GM19328 (cell line): ENCODE measurements at regions not wholly inside any gene's neighbourhood (a gene's known extent, or its start where the extent isn't known, plus 50 kb on each side); places are given as distances from the start of the nearest gene placed in this dataset.
A peak's percentile ranks its signal among the peaks of the same experiment; 100 is the strongest.

Source experiments
- ATAC-seq: cut with Tn5 transposase; IDR thresholded peaks from one replicate; pipeline ENCODE4 v1.9.1; 2021; ENCODE audit warnings: mild to moderate bottlenecking, moderate library complexity; ENCODE audit not compliant: unreplicated experiment

GRCh38 chr13:33891196-33891742 is 73.3 kb downstream of the RFC3 start:
- ATAC-seq = no peak

- ATAC-seq = no peak
Observed at GRCh38 chr13:33893559-33893958, 75.6 kb downstream of the RFC3 start.

- ATAC-seq = no peak
Observed at GRCh38 chr13:33904431-33904830, 86.5 kb downstream of the RFC3 start.

- ATAC-seq = no peak
Observed at GRCh38 chr13:33908116-33908515, 90.2 kb downstream of the RFC3 start.

DNA sequence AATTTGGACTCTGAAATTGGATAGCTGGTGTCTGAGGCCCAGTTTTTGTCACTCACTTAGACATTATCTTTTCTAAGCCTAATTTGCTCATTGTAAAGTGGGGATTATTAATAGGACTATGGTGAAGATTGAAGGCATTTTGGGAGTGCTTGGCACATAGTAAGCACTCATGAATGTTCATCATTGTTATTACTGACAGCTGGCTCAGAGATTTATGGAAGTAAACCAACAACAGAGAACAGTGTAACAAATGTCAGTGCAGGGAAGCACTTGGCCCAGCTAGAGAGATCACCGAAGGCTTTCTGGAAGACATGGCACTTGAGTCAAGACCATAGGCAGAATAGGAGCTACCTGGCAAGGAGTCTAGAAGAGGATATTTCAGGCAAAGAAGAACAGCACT is 92.3 kb downstream of the RFC3 start:
- ATAC-seq = no peak

GRCh38 chr13:33911521-33911920 is 93.6 kb downstream of the RFC3 start:
- no peak for ATAC-seq

DNA sequence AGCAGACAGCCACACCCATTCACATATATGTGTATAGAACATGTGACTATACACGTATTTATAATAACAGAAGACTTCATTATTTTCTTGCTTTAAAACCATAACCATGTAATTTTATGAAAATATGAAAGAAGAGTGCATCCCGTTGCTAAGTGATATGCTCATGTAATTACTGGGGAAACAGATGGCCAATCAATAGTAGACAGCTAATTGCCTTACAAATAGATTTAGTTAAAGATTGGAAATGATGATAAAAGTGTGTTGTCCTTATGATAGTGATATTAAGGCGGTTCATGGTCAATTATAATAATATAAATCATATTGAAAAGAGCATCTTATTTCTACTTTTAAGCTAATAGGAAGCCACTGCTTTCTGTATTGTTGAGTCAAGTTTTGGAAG is 95.9 kb downstream of the RFC3 start:
- no peak for ATAC-seq

- ATAC-seq = no peak
Observed at GRCh38 chr13:33917190-33917589, 99.2 kb downstream of the RFC3 start.

GRCh38 chr13:33918199-33918932 is 100.4 kb downstream of the RFC3 start:
- ATAC-seq = no peak

DNA sequence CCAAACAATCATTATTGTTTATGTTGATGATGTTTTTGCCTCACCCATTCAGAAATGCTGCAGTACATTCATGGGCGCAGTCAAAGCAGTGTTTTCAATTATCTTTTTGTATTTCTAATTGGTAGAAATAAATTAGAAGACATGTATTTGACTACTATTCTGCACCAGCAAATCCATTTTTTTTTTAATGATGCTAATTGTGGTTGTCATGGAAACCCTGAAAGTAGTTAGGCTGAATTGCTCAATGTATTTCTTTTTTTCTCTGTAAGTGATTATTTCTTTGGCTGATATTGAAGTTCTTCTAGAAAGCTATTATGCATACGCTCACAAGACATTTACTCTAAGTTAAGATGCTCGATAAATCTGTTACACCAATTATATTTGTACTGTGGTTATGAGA is 101.2 kb downstream of the RFC3 start:
- no peak for ATAC-seq

- ATAC-seq = no peak
Observed at GRCh38 chr13:33925563-33925962, 107.6 kb downstream of the RFC3 start.

GRCh38 chr13:33927315-33927714 is 109.4 kb downstream of the RFC3 start:
- no peak for ATAC-seq

GRCh38 chr13:33931397-33932311 is 113.7 kb downstream of the RFC3 start:
- ATAC-seq = peak; percentile 71

- ATAC-seq = no peak
Observed at GRCh38 chr13:33932769-33933406, 114.9 kb downstream of the RFC3 start.

GRCh38 chr13:33933810-33934209 is 115.9 kb downstream of the RFC3 start:
- ATAC-seq = no peak

GRCh38 chr13:33934343-33934742 is 116.4 kb downstream of the RFC3 start:
- ATAC-seq = no peak

DNA sequence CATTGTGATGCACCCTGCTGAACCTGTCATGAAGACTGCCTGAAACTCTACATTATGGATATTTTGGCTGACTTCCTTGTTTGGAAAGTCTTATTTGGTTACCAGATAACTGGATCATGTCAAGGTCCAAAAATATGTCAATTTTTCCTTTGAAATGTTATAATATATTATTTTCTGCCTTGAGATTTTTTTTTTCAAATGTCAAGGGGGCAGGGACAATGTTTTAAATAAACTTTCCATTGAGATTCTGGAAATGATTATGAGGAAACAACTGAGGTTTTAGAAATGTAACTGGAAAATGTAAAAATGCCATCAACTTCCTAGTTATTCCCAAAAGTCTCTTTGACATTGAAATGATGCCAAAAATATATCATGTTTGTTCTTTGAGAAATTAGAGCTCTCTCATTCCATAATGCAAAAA is 117.0 kb downstream of the RFC3 start:
- no peak for ATAC-seq

- ATAC-seq = no peak
Observed at GRCh38 chr13:33935969-33936368, 118.0 kb downstream of the RFC3 start.

DNA sequence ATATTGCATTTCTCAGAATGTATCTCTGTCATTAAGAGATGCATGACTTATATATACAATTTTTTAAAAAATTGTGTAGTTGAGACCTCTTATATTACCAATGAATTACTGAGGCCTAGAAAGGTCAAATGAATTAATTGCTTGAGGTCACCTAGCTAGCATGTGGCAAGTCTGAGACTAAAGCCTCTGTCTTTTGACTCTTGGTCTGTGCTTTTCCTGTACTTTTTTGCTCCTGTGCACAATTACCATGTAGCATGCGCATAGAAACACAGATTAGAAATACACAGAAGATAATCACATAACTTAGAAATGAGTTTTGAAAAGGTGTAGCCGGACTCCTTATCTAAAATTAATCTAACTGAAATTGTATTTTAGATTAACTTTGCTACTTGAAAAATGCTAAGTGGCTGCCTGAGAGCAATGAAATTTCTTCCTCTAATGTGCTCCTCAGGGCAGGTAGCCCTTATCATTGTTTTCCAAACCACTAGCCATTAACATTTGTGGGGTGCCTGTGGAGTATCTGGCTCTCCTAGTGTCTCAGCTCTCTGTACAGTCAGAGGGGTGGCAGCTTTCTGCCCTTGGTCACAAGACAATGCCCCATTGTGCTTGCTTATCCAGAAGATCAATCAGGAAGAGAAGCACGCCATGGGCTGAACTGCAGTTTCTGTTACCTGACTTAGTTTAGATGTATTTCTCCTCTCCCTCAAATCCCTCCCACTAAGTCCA is 119.6 kb downstream of the RFC3 start:
- ATAC-seq = no peak

DNA sequence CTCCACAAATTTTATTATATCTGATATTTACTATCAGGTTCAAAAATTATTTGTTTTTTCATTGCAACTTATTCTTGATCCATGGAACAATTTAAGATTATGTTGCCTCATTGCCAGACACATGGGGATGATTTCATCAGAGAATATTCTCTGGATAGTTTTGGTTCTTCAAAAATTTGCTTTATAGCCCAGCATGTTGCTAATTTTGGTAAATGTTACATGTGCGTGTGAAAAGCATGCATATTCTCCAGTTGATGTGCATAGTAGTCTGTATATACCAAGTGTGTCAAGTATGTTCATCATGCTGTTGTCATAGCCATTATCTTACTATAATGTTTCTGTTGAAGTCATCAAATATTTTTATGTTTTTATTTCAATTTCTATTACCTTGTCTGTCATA is 122.3 kb downstream of the RFC3 start:
- no peak for ATAC-seq

GRCh38 chr13:33940898-33941297 is 122.9 kb downstream of the RFC3 start:
- ATAC-seq = no peak
